Neural progenitor cell (in vitro differentiated cells): ENCODE measurements at regions not wholly inside any gene's neighbourhood (a gene's known extent, or its start where the extent isn't known, plus 50 kb on each side); places are given as distances from the start of the nearest gene placed in this dataset.
A peak's percentile ranks its signal among the peaks of the same experiment; 100 is the strongest.

Experiments
- DNase-seq: peaks from one replicate; pipeline ENCODE4 v3.0.0-alpha.2; 2016; ENCODE audit warnings: low spot score
- H2AFZ ChIP-seq: fragments of 200-600 bp; sonication (generic); replicated peaks from 2 replicates; pipeline ENCODE4 v1.6.1; 2016; ENCODE audit warnings: antibody characterized with exemption
- H3F3A ChIP-seq: fragments of 200-600 bp; sonication (generic); 2 replicates; pipeline ENCODE4 v1.6.1; 2016; ENCODE audit warnings: antibody characterized with exemption, low read depth
- H3K27ac ChIP-seq: fragments of 200-600 bp; sonication (generic); 2 replicates; pipeline ENCODE4 v1.5.1; 2016; ENCODE audit warnings: mild to moderate bottlenecking
- H3K27me3 ChIP-seq: fragments of 200-600 bp; sonication (generic); 2 replicates; pipeline ENCODE4 v1.6.1; 2016; ENCODE audit warnings: mild to moderate bottlenecking, moderate library complexity
- H3K36me3 ChIP-seq: fragments of 200-600 bp; sonication (generic); 2 replicates; pipeline ENCODE4 v1.5.1; 2016
- H3K4me1 ChIP-seq: fragments of 200-600 bp; sonication (generic); 2 replicates; pipeline ENCODE4 v1.6.1; 2016; ENCODE audit warnings: mixed run types
- H3K4me2 ChIP-seq: fragments of 200-600 bp; sonication (generic); 2 replicates; pipeline ENCODE4 v1.6.1; 2016
- H3K4me3 ChIP-seq: fragments of 200-600 bp; sonication (generic); 2 replicates; pipeline ENCODE4 v1.5.1; 2016
- H3K79me2 ChIP-seq: fragments of 200-600 bp; sonication (generic); 2 replicates; pipeline ENCODE4 v1.6.1; 2016; ENCODE audit warnings: low read depth
- H3K9ac ChIP-seq: fragments of 200-600 bp; sonication (generic); 2 replicates; pipeline ENCODE4 v1.6.1; 2016
- H3K9me3 ChIP-seq: fragments of 200-600 bp; sonication (generic); 2 replicates; pipeline ENCODE4 v1.5.1; 2016; ENCODE audit warnings: low read depth
- H4K20me1 ChIP-seq: fragments of 200-600 bp; sonication (generic); 2 replicates; pipeline ENCODE4 v1.6.1; 2016; ENCODE audit warnings: low read depth
- H3K27ac Mint-ChIP-seq: 3 replicates; pipeline ENCODE4 v1.8.0; 2021; ENCODE audit warnings: mixed read lengths
- H3K27me3 Mint-ChIP-seq: 2 replicates; pipeline ENCODE4 v1.8.0; 2022; ENCODE audit warnings: low read depth, mild to moderate bottlenecking, inconsistent platforms, moderate library complexity, mixed read lengths; ENCODE audit not compliant: insufficient read depth
- H3K36me3 Mint-ChIP-seq: 3 replicates; pipeline ENCODE4 v1.8.0; 2021; ENCODE audit warnings: mixed read lengths
- H3K4me1 Mint-ChIP-seq: 3 replicates; pipeline ENCODE4 v1.8.0; 2021; ENCODE audit warnings: mixed read lengths
- H3K4me3 Mint-ChIP-seq: 3 replicates; pipeline ENCODE4 v1.8.0; 2021; ENCODE audit warnings: mild to moderate bottlenecking, moderate library complexity, mixed read lengths
- H3K9me3 Mint-ChIP-seq: 3 replicates; pipeline ENCODE4 v1.8.0; 2020; ENCODE audit warnings: mixed read lengths
- EZH2 ChIP-seq: fragments of 200-600 bp; sonication (generic); IDR thresholded peaks from 2 replicates; pipeline ENCODE4 v1.6.1; 2017; ENCODE audit warnings: antibody characterized with exemption, mild to moderate bottlenecking, moderate library complexity
- EZH2phosphoT487 ChIP-seq: fragments of 200-600 bp; sonication (generic); IDR thresholded peaks from 2 replicates; pipeline ENCODE4 v1.6.1; 2017; ENCODE audit warnings: antibody characterized with exemption
- TF ChIP-seq, protein P1 (sequence below): fragments of 200-600 bp; sonication (generic); IDR thresholded peaks from 2 replicates; pipeline ENCODE4 v1.5.1; 2017; ENCODE audit warnings: antibody characterized with exemption, mild to moderate bottlenecking

DNA sequence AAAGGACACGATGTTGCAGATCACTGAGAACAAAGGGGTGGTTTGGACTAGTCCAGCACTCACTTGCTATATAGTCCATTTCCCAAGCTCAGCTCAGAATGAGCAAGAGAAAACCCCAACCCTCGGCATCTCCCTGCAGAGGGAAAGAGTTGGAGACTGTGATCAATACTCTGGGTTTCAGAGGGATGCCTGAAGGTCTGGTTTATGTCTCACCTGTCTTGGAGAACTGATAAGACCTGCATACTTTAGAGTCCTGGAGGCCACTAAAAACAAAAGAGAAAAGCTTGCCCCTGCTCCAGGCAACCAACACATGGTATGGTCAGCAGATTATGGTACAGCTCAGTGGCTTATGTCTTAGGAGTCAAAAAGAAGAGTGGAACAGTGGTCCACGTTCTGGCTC is 1006.9 kb downstream of the CDH9 start:
- Histone ChIP-seq H4K20me1 (no peaks in the 10 kb centered on the region), H3F3A (no peaks in the 10 kb centered on the region), H3K4me1 (no peaks in the 10 kb centered on the region), H3K9ac (no peak overlapping the region), H3K36me3 (no peaks in the 10 kb centered on the region), H3K27me3 (no peaks in the 10 kb centered on the region), H3K4me3 (no peak overlapping the region), H3K4me2 (no peak overlapping the region), H3K9me3 (no peaks in the 10 kb centered on the region), H3K27ac (no peak overlapping the region), H3K79me2 (no peaks in the 10 kb centered on the region), H2AFZ (no peak overlapping the region)
- Mint-ChIP-seq H3K27me3 (no peaks in the 10 kb centered on the region), H3K4me3 (no peak overlapping the region), H3K36me3 (no peaks in the 10 kb centered on the region), H3K27ac (no peak overlapping the region), H3K9me3 (no peaks in the 10 kb centered on the region), H3K4me1 (no peaks in the 10 kb centered on the region)
- no peak for TF ChIP-seq EZH2
- TF ChIP-seq, protein P1, sequence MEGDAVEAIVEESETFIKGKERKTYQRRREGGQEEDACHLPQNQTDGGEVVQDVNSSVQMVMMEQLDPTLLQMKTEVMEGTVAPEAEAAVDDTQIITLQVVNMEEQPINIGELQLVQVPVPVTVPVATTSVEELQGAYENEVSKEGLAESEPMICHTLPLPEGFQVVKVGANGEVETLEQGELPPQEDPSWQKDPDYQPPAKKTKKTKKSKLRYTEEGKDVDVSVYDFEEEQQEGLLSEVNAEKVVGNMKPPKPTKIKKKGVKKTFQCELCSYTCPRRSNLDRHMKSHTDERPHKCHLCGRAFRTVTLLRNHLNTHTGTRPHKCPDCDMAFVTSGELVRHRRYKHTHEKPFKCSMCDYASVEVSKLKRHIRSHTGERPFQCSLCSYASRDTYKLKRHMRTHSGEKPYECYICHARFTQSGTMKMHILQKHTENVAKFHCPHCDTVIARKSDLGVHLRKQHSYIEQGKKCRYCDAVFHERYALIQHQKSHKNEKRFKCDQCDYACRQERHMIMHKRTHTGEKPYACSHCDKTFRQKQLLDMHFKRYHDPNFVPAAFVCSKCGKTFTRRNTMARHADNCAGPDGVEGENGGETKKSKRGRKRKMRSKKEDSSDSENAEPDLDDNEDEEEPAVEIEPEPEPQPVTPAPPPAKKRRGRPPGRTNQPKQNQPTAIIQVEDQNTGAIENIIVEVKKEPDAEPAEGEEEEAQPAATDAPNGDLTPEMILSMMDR: no peak
- no peak for DNase-seq

DNA sequence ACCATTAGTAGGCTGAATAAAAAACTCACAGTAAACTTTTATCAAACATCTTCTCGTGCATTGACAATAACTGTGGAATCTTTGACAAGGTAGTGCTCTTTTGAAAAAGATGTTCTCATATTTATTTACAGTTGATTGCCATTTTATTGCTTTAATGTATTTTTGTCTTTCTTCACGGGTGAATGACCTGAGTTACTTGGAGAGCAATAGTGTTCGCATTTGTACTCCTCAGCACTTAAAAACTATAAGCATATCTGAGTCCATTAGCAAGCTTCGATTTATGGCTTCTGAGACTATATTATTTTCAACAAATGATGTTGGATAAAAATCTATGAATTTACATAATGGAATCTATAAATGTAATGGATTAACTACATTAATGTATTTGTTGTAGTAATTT is 1012.3 kb downstream of the CDH9 start:
- no peaks in the 10 kb centered on the region for H3K36me3 ChIP-seq
- H2AFZ ChIP-seq: no peak overlapping the region
- Mint-ChIP-seq H3K4me3 (no peak overlapping the region), H3K36me3 (no peaks in the 10 kb centered on the region), H3K27me3 (no peaks in the 10 kb centered on the region), H3K9me3 (no peaks in the 10 kb centered on the region), H3K4me1 (no peaks in the 10 kb centered on the region), H3K27ac (no peak overlapping the region)
- H3K9ac ChIP-seq: no peak overlapping the region
- no peaks in the 10 kb centered on the region for H3F3A ChIP-seq
- H3K4me2 ChIP-seq: no peak overlapping the region
- H3K4me1 ChIP-seq: no peaks in the 10 kb centered on the region
- no peak overlapping the region for H3K4me3 ChIP-seq
- no peaks in the 10 kb centered on the region for H3K27me3 ChIP-seq
- no peak for TF ChIP-seq EZH2
- TF ChIP-seq, protein P1: no peak
- TF ChIP-seq EZH2phosphoT487: no peak
- H3K9me3 ChIP-seq: no peaks in the 10 kb centered on the region
- no peaks in the 10 kb centered on the region for H4K20me1 ChIP-seq
- H3K79me2 ChIP-seq: no peaks in the 10 kb centered on the region
- H3K27ac ChIP-seq: no peak overlapping the region
- no peak for DNase-seq

DNA sequence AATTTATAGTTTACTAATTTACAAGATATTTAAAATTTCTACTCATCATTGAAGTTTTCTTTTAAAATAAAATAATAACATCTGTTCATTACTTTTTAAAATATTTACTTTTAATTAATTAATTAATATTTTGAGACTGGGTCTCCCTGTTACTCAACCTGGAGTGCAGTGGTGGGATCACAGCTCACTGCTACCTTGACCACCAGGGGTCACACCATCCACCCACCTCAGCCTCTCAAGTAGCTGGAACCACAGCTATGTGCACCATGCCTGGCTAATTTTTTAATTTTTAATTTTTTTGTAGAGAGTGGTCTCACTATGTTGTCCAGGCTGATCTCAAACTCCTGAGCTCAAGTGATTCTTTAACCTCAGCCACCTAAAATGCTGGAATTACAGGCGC is 1013.6 kb downstream of the CDH9 start:
- Histone ChIP-seq H3K9me3 (no peaks in the 10 kb centered on the region), H3K4me3 (no peak overlapping the region), H3K4me2 (no peak overlapping the region), H4K20me1 (no peaks in the 10 kb centered on the region), H3F3A (no peaks in the 10 kb centered on the region), H3K9ac (no peak overlapping the region), H3K79me2 (no peaks in the 10 kb centered on the region), H2AFZ (no peak overlapping the region), H3K27ac (no peak overlapping the region), H3K36me3 (no peaks in the 10 kb centered on the region), H3K27me3 (no peaks in the 10 kb centered on the region), H3K4me1 (no peaks in the 10 kb centered on the region)
- Mint-ChIP-seq H3K27me3 (no peaks in the 10 kb centered on the region), H3K4me1 (no peaks in the 10 kb centered on the region), H3K4me3 (no peak overlapping the region), H3K27ac (no peak overlapping the region), H3K9me3 (no peaks in the 10 kb centered on the region), H3K36me3 (no peaks in the 10 kb centered on the region)
- no peak for TF ChIP-seq EZH2phosphoT487
- TF ChIP-seq, protein P1: peak; percentile 65
- no peak for TF ChIP-seq EZH2
- DNase-seq: peak; percentile 41

DNA sequence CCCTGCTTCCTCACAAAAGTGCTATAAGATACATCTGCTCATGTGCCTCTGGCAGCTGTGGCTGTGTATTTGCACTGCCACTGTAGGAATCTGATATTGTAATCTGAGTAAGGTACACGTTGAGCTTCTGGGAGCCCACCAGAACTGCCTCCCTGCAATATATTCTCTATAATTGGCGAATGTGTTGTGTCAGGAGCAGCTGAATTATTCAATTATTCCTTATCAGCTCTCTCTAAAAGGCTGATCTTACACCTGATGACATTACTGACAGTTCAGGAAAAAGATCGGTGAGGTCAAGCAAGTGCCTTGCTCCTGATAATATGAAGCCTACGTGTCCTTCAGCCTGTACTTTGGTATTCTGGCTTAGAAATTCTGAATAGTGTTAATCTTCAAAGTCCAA is 1015.0 kb downstream of the CDH9 start:
- H3K9me3 Mint-ChIP-seq: no peaks in the 10 kb centered on the region
- Histone ChIP-seq H3K9ac (no peak overlapping the region), H3K4me3 (no peak overlapping the region), H3F3A (no peaks in the 10 kb centered on the region), H3K4me1 (no peaks in the 10 kb centered on the region), H3K27ac (no peak overlapping the region), H2AFZ (no peak overlapping the region), H3K9me3 (no peaks in the 10 kb centered on the region), H4K20me1 (no peaks in the 10 kb centered on the region), H3K36me3 (peaks cover 3% of the 10 kb centered on the region), H3K79me2 (no peaks in the 10 kb centered on the region), H3K27me3 (no peaks in the 10 kb centered on the region), H3K4me2 (no peak overlapping the region)
- no peaks in the 10 kb centered on the region for H3K4me1 Mint-ChIP-seq
- H3K4me3 Mint-ChIP-seq: no peak overlapping the region
- no peaks in the 10 kb centered on the region for H3K36me3 Mint-ChIP-seq
- TF ChIP-seq EZH2: no peak
- no peak for TF ChIP-seq EZH2phosphoT487
- TF ChIP-seq, protein P1: no peak
- H3K27ac Mint-ChIP-seq: no peak overlapping the region
- no peak for DNase-seq
- H3K27me3 Mint-ChIP-seq: no peaks in the 10 kb centered on the region
